SK-N-SH treated with all-trans-retinoic acid at 6 μM for 48 hours (cell line): ENCODE measurements at regions not wholly inside any gene's neighbourhood (a gene's known extent, or its start where the extent isn't known, plus 50 kb on each side); places are given as distances from the start of the nearest gene placed in this dataset.

Source experiments
- CREB5 ChIP-seq: fragments of 250-450 bp; sonication (Bioruptor Pico); IDR thresholded peaks from 2 replicates; pipeline ENCODE4 v1.5.1; 2020; ENCODE audit warnings: low read depth, mild to moderate bottlenecking, moderate library complexity
- ESRRG ChIP-seq: fragments of 250-450 bp; sonication (Bioruptor Pico); IDR thresholded peaks from 2 replicates; pipeline ENCODE4 v1.6.1; 2021; ENCODE audit warnings: mild to moderate bottlenecking
- ISL1 ChIP-seq: fragments of 250-450 bp; sonication (Bioruptor Pico); IDR thresholded peaks from 2 replicates; pipeline ENCODE4 v2.1.2; 2022; ENCODE audit warnings: mild to moderate bottlenecking, moderate library complexity
- OSR1 ChIP-seq: fragments of 250-450 bp; sonication (Bioruptor Pico); IDR thresholded peaks from 2 replicates; pipeline ENCODE4 v1.8.0; 2022; ENCODE audit warnings: moderate library complexity, mild to moderate bottlenecking, inconsistent platforms
- PPARA ChIP-seq: fragments of 250-450 bp; sonication (Bioruptor Pico); IDR thresholded peaks from 2 replicates; pipeline ENCODE4 v1.5.0; 2020; ENCODE audit warnings: mild to moderate bottlenecking, borderline replicate concordance
- RARB ChIP-seq: fragments of 250-450 bp; sonication (Bioruptor Pico); IDR thresholded peaks from 2 replicates; pipeline ENCODE4 v1.8.0; 2021; ENCODE audit warnings: mild to moderate bottlenecking, moderate library complexity
- TCF4 ChIP-seq: fragments of 250-450 bp; sonication (Bioruptor Pico); IDR thresholded peaks from 2 replicates; pipeline ENCODE4 v1.8.0; 2021; ENCODE audit warnings: mild to moderate bottlenecking, moderate library complexity, borderline replicate concordance
- ZFP3 ChIP-seq: fragments of 250-450 bp; sonication (Bioruptor Pico); IDR thresholded peaks from 2 replicates; pipeline ENCODE4 v1.5.0; 2020; ENCODE audit warnings: mild to moderate bottlenecking, moderate library complexity
- ZFP30 ChIP-seq: fragments of 450-650 bp; formaldehyde crosslinking; IDR thresholded peaks from 2 replicates; pipeline ENCODE4 v1.5.0; 2022; ENCODE audit warnings: mild to moderate bottlenecking, moderate library complexity
- TF ChIP-seq, protein P1 (sequence below): fragments of 250-450 bp; sonication (Bioruptor Pico); IDR thresholded peaks from 2 replicates; pipeline ENCODE4 v1.5.1; 2021; ENCODE audit warnings: mild to moderate bottlenecking, moderate library complexity
- TF ChIP-seq, protein P2 (sequence below): fragments of 250-450 bp; sonication (Bioruptor Pico); IDR thresholded peaks from 2 replicates; pipeline ENCODE4 v1.8.0; 2021; ENCODE audit warnings: low read depth, mild to moderate bottlenecking, moderate library complexity, borderline replicate concordance

GRCh38 chr22:20651286-20651685, 122.6 kb upstream of the SERPIND1 start:
- TF ChIP-seq ESRRG (no peak), CREB5 (no peak), ZFP3 (CRISPR knock-in tag) (no peak), TCF4 (no peak), PPARA (CRISPR knock-in tag) (no peak), RARB (CRISPR knock-in tag) (no peak), ZFP30 (CRISPR knock-in tag) (no peak), OSR1 (CRISPR knock-in tag) (no peak), ISL1 (CRISPR knock-in tag) (no peak)
- TF ChIP-seq, protein P1, sequence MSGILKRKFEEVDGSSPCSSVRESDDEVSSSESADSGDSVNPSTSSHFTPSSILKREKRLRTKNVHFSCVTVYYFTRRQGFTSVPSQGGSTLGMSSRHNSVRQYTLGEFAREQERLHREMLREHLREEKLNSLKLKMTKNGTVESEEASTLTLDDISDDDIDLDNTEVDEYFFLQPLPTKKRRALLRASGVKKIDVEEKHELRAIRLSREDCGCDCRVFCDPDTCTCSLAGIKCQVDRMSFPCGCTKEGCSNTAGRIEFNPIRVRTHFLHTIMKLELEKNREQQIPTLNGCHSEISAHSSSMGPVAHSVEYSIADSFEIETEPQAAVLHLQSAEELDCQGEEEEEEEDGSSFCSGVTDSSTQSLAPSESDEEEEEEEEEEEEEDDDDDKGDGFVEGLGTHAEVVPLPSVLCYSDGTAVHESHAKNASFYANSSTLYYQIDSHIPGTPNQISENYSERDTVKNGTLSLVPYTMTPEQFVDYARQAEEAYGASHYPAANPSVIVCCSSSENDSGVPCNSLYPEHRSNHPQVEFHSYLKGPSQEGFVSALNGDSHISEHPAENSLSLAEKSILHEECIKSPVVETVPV: no peak
- TF ChIP-seq, protein P2, sequence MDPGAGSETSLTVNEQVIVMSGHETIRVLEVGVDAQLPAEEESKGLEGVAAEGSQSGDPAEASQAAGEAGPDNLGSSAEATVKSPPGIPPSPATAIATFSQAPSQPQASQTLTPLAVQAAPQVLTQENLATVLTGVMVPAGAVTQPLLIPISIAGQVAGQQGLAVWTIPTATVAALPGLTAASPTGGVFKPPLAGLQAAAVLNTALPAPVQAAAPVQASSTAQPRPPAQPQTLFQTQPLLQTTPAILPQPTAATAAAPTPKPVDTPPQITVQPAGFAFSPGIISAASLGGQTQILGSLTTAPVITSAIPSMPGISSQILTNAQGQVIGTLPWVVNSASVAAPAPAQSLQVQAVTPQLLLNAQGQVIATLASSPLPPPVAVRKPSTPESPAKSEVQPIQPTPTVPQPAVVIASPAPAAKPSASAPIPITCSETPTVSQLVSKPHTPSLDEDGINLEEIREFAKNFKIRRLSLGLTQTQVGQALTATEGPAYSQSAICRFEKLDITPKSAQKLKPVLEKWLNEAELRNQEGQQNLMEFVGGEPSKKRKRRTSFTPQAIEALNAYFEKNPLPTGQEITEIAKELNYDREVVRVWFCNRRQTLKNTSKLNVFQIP (CRISPR knock-in tag): no peak
